ENCODE measurements at regions not wholly inside any gene's neighbourhood (a gene's known extent, or its start where the extent isn't known, plus 50 kb on each side); places are given as distances from the start of the nearest gene placed in this dataset.

- no peak overlapping the region for H2BK15ac ChIP-seq (ENCODE audit: low read depth, low read length)
- H3K36me3 ChIP-seq (ENCODE audit: control insufficient read depth, insufficient read depth, low read length) = no peaks in the 10 kb centered on the region
- dilution Hi-C loops (cut with HindIII; ENCODE audit: low sequenced_read_pairs, unreplicated experiment) (no loop called here), intact Hi-C loops (cut with micrococcal nuclease) (no loop called here), in situ Hi-C loops (cut with MboI; ENCODE audit: low sequenced_read_pairs) (no loop called here)
- BruUV-seq (replicated peaks) = no TSS peak
- H3K9me1 ChIP-seq (ENCODE audit: insufficient read depth, low read length) = no peaks in the 10 kb centered on the region
- no peak overlapping the region for H3K4me3 ChIP-seq (ENCODE audit: insufficient read depth, low read depth, low read length)
- no peak overlapping the region for H2BK5ac ChIP-seq (ENCODE audit: low read depth, low read length, poor library complexity, severe bottlenecking)
- H3K4me1 ChIP-seq (ENCODE audit: control insufficient read depth, insufficient read depth, low read length) = no peaks in the 10 kb centered on the region
- H4K5ac ChIP-seq (ENCODE audit: low read depth, low read length) = no peak overlapping the region
- no peaks in the 10 kb centered on the region for H3K9me3 ChIP-seq (ENCODE audit: control insufficient read depth, insufficient read depth, low read length)
- H2BK20ac ChIP-seq (ENCODE audit: low read depth, low read length) = no peak overlapping the region
- no peak overlapping the region for H4K8ac ChIP-seq (ENCODE audit: low read depth in 2 of 2, low read length in 2 of 2)
- no peak overlapping the region for H2BK120ac ChIP-seq (ENCODE audit: low read depth, low read length)
- no peak overlapping the region for H3K23ac ChIP-seq (ENCODE audit: low read depth, low read length)
- no peak overlapping the region for H3K14ac ChIP-seq (replicated peaks; ENCODE audit: low read depth, low read length)
- no peak overlapping the region for H2AK9ac ChIP-seq (replicated peaks; ENCODE audit: low read depth, low read length, poor library complexity)
- H3K9ac ChIP-seq (ENCODE audit: low read depth, low read length) = no peak overlapping the region
- no CpG with 5 or more reads among the region's 1 CpG for WGBS, 2 experiments (ENCODE audit: extremely low coverage in 2 of 2, insufficient read length in 1 of 2)
- DNase-seq = peak; percentile 6
- no peaks in the 10 kb centered on the region for H3K79me1 ChIP-seq (ENCODE audit: low read depth in 1 of 2, low read length in 2 of 2)
- no peak overlapping the region for H3K56ac ChIP-seq (ENCODE audit: extremely low read depth, insufficient read depth, low read length)
- H3K4me2 ChIP-seq (ENCODE audit: low read depth, low read length) = no peak overlapping the region; the same call in 1 of the 2 replicates
- H3K27me3 ChIP-seq (ENCODE audit: control insufficient read depth, insufficient read depth, low read length) = no peaks in the 10 kb centered on the region
- POLR2A ChIA-PET (ENCODE audit: unreplicated experiment) = no interaction called here
- H4K91ac ChIP-seq (ENCODE audit: insufficient read depth, low read depth, low read length) = no peak overlapping the region
- no peaks in the 10 kb centered on the region for H4K20me1 ChIP-seq (ENCODE audit: insufficient read depth, low read length)
- TF ChIP-seq POLR2A (IDR thresholded peaks at IDR 0.05; ENCODE audit: low read depth, low read length) (no peak), RAD21 (IDR thresholded peaks at IDR 0.05; ENCODE audit: low read length) (no peak)
- no peak overlapping the region; the same call in 1 of the 2 replicates for H3K27ac ChIP-seq (ENCODE audit: insufficient read depth, low read length)
- H2AK5ac ChIP-seq (ENCODE audit: low read depth, low read length) = no peak overlapping the region
- H3K18ac ChIP-seq (ENCODE audit: low read depth, low read length) = no peak overlapping the region
- no peak overlapping the region for H3K4ac ChIP-seq (ENCODE audit: low read depth, low read length)
- CTCF ChIA-PET = interaction anchor here (0.6 to 0.7 kb wide), 2 partner anchors 62 to 188 kb away, joined by 3 read pairs; no protein-coding TSS in a partner anchor
- no peak overlapping the region for H2AFZ ChIP-seq (replicated peaks; ENCODE audit: low read length, poor library complexity)
- peak; percentile 72 for ATAC-seq (ENCODE audit: low read depth)
Measured at GRCh38 chr5:128736553-128736952, 198.5 kb upstream of the FBN2 start.
